Caco-2 (cell line): ENCODE measurements at regions not wholly inside any gene's neighbourhood (a gene's known extent, or its start where the extent isn't known, plus 50 kb on each side); places are given as distances from the start of the nearest gene placed in this dataset.

Experiments used
- BruUV-seq: library from RNA; stranded (reverse); fragments of 400-500 nt; replicated peaks from 2 replicates; lab custom pipeline; 2021; lab: Mats Ljungman, UMichigan
- CTCF ChIA-PET: fragments of 300-600 bp; sonication (Branson Sonifier 250); formaldehyde crosslinking; loops from one replicate; lab custom pipeline; 2022; ENCODE audit warnings: antibody characterized with exemption; lab: Charles Lee
- POLR2A ChIA-PET: fragments of 300-600 bp; sonication (Branson Sonifier 250); formaldehyde crosslinking; loops from one replicate; lab custom pipeline; 2022; ENCODE audit warnings: antibody characterized with exemption; lab: Charles Lee
- DNase-seq, 2 experiments: peaks; one replicate each; pipeline versions ENCODE4 v3.0.0 to v3.0.0-alpha.2; 2020 to 2022
- H3K27me3 ChIP-seq: replicated peaks from 2 replicates; pipeline ENCODE4 v1.6.0; 2011; ENCODE audit warnings: low read length; ENCODE audit not compliant: control insufficient read depth, insufficient read depth
- H3K36me3 ChIP-seq: 2 replicates; pipeline ENCODE4 v1.5.1; 2011; ENCODE audit warnings: low read length; ENCODE audit not compliant: control insufficient read depth, insufficient read depth
- H3K4me1 ChIP-seq: fragments of 250-450 bp; sonication (Bioruptor Pico); 2 replicates; pipeline ENCODE4 v1.5.1; 2020; ENCODE audit warnings: mild to moderate bottlenecking
- H3K4me3 ChIP-seq: 2 replicates; pipeline ENCODE4 v1.5.1; 2011; ENCODE audit warnings: low read depth, mild to moderate bottlenecking, control low read depth, low read length
- H3K9me3 ChIP-seq: fragments of 250-450 bp; sonication (Bioruptor Pico); 2 replicates; pipeline ENCODE4 v1.5.1; 2020; ENCODE audit warnings: mild to moderate bottlenecking, moderate library complexity
- H3K27ac Mint-ChIP-seq: one replicate; pipeline ENCODE4 v1.8.0; 2022; ENCODE audit warnings: mixed read lengths; ENCODE audit not compliant: unreplicated experiment
- H3K27me3 Mint-ChIP-seq: one replicate; pipeline ENCODE4 v1.8.0; 2022; ENCODE audit warnings: mixed read lengths; ENCODE audit not compliant: insufficient read depth, unreplicated experiment
- H3K36me3 Mint-ChIP-seq: one replicate; pipeline ENCODE4 v1.8.0; 2022; ENCODE audit warnings: mild to moderate bottlenecking, mixed read lengths; ENCODE audit not compliant: insufficient read depth, unreplicated experiment
- H3K4me1 Mint-ChIP-seq: one replicate; pipeline ENCODE4 v1.8.0; 2022; ENCODE audit warnings: low read depth, mixed read lengths; ENCODE audit not compliant: unreplicated experiment
- H3K4me3 Mint-ChIP-seq: one replicate; pipeline ENCODE4 v1.8.0; 2022; ENCODE audit warnings: mild to moderate bottlenecking, moderate library complexity, mixed read lengths; ENCODE audit not compliant: unreplicated experiment
- H3K9me3 Mint-ChIP-seq: one replicate; pipeline ENCODE4 v1.8.0; 2022; ENCODE audit warnings: mixed read lengths; ENCODE audit not compliant: unreplicated experiment
- CTCF ChIP-seq, 2 experiments: fragments of 200-600 bp in 1 of 2; IDR thresholded peaks; 1 replicate in 1 of 2; 2 replicates in 1 of 2; pipeline versions ENCODE4 v1.5.1 to v1.8.0; 2011 to 2022; ENCODE audit warnings: antibody characterized with exemption in 1 of 2, control low read depth in 1 of 2, inconsistent platforms in 1 of 2, low read depth in 1 of 2, low read length in 1 of 2, mild to moderate bottlenecking in 1 of 2, moderate library complexity in 1 of 2; ENCODE audit not compliant: insufficient read depth in 1 of 2, severe bottlenecking in 1 of 2, unreplicated experiment in 1 of 2
- intact Hi-C: fragments of 100-400 bp; cut with micrococcal nuclease; formaldehyde crosslinking; loops from one replicate; pipeline ENCODE4 v1.10.0; 2022; ENCODE audit not compliant: unreplicated experiment

DNA sequence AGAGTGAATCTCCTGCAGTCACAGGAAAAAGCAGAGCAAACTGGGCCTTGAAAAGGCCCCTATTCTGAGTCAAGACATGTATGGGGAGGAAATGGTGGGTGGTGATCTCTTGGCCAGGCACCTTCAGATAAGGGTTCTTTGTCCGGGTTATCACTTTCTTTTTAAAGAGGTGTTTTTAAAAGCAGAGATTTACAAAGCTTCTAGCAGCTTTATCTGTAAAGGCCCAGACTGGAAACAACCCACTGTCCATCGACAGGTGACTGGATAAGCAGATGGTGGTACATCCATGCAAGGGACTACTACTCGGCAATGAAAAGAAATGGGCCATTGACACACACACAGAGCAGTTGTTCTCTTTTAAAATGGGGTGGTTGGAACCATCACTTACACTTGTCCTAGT lies 596.7 kb upstream of the MKI67 start:
- Mint-ChIP-seq H3K36me3 (no peaks in the 10 kb centered on the region), H3K4me1 (no peaks in the 10 kb centered on the region), H3K9me3 (no peaks in the 10 kb centered on the region), H3K27me3 (peaks cover 22% of the 10 kb centered on the region), H3K27ac (no peak overlapping the region), H3K4me3 (no peak overlapping the region)
- no peak overlapping the region for H3K4me3 ChIP-seq
- no peaks in the 10 kb centered on the region for H3K4me1 ChIP-seq
- DNase-seq = no peak
- no peaks in the 10 kb centered on the region for H3K27me3 ChIP-seq
- BruUV-seq = no TSS peak
- intact Hi-C loops = no loop called here
- no peak for TF ChIP-seq CTCF (IDR thresholded peaks at IDR 0.05; ENCODE audit: insufficient read depth in 1 of 2, low read depth in 1 of 2, low read length in 1 of 2, severe bottlenecking in 1 of 2, unreplicated experiment in 1 of 2)
- no peaks in the 10 kb centered on the region for H3K36me3 ChIP-seq
- H3K9me3 ChIP-seq = no peaks in the 10 kb centered on the region
- ChIA-PET CTCF (no interaction called here), POLR2A (interaction anchor here (0.5 kb wide), 1 partner anchor 70 kb away, joined by 3 read pairs; no protein-coding TSS in a partner anchor)

DNA sequence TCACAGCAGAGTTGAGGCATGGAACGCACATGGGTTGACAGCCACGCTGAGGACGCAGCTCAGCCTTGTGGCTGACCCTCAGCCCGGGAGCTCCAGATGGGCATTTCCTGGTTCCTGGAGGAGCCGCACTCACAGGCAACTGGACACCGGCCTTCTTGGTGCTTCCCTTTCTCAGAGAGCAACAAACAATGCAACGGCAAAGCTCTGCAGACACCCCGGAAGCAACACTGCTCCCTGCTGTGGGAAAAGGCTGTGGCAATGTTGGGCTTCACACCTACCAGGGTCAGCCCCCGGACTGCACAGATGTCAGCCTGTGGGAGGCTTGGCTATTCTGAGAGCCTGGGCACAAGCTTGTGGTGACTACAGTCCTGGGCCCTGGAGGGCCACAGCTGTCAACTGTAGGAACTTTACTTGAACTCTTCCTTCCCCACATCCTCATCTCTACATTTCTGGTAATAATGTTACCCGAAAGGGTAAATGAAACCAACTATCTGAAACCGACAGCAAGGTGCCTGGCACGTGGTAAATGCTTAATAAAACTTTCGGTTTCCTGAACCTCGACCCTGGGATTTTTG lies 597.5 kb upstream of the MKI67 start:
- no TSS peak for BruUV-seq
- Mint-ChIP-seq H3K36me3 (no peaks in the 10 kb centered on the region), H3K27me3 (peaks cover 23% of the 10 kb centered on the region), H3K4me3 (no peak overlapping the region), H3K4me1 (no peaks in the 10 kb centered on the region), H3K9me3 (no peaks in the 10 kb centered on the region), H3K27ac (no peak overlapping the region)
- TF ChIP-seq CTCF (IDR thresholded peaks at IDR 0.05; ENCODE audit: insufficient read depth in 1 of 2, low read depth in 1 of 2, low read length in 1 of 2, severe bottlenecking in 1 of 2, unreplicated experiment in 1 of 2) = no peak
- intact Hi-C loops = no loop called here
- no peak for DNase-seq
- POLR2A ChIA-PET = interaction anchor here (0.5 kb wide), 1 partner anchor 71 kb away, joined by 3 read pairs; no protein-coding TSS in a partner anchor
- CTCF ChIA-PET = no interaction called here
- Histone ChIP-seq H3K27me3 (no peaks in the 10 kb centered on the region), H3K4me1 (no peaks in the 10 kb centered on the region), H3K4me3 (no peak overlapping the region), H3K36me3 (no peaks in the 10 kb centered on the region), H3K9me3 (no peaks in the 10 kb centered on the region)

GRCh38 chr10:128725531-128725930 lies 599.3 kb upstream of the MKI67 start:
- no TSS peak for BruUV-seq
- DNase-seq = no peak
- no peaks in the 10 kb centered on the region for H3K36me3 ChIP-seq
- Mint-ChIP-seq H3K4me3 (no peak overlapping the region), H3K36me3 (no peaks in the 10 kb centered on the region), H3K27ac (no peak overlapping the region), H3K27me3 (peaks cover 23% of the 10 kb centered on the region), H3K9me3 (no peaks in the 10 kb centered on the region), H3K4me1 (no peaks in the 10 kb centered on the region)
- intact Hi-C loops = no loop called here
- POLR2A ChIA-PET = no interaction called here
- no peaks in the 10 kb centered on the region for H3K4me1 ChIP-seq
- H3K4me3 ChIP-seq = no peak overlapping the region
- TF ChIP-seq CTCF (IDR thresholded peaks at IDR 0.05; ENCODE audit: insufficient read depth in 1 of 2, low read depth in 1 of 2, low read length in 1 of 2, severe bottlenecking in 1 of 2, unreplicated experiment in 1 of 2) = no peak
- no peaks in the 10 kb centered on the region for H3K27me3 ChIP-seq
- CTCF ChIA-PET = interaction anchor here (0.6 kb wide), 1 partner anchor 514 kb away, joined by 3 read pairs; no protein-coding TSS in a partner anchor
- H3K9me3 ChIP-seq = no peaks in the 10 kb centered on the region
